GM12872 (cell line): ENCODE measurements at regions not wholly inside any gene's neighbourhood (a gene's known extent, or its start where the extent isn't known, plus 50 kb on each side); places are given as distances from the start of the nearest gene placed in this dataset.

Experiments used
- CTCF ChIP-seq: IDR thresholded peaks from 3 replicates; pipeline ENCODE4 v1.5.1; 2011; ENCODE audit warnings: low read depth, mild to moderate bottlenecking, low read length, moderate library complexity; ENCODE audit not compliant: insufficient read depth

DNA sequence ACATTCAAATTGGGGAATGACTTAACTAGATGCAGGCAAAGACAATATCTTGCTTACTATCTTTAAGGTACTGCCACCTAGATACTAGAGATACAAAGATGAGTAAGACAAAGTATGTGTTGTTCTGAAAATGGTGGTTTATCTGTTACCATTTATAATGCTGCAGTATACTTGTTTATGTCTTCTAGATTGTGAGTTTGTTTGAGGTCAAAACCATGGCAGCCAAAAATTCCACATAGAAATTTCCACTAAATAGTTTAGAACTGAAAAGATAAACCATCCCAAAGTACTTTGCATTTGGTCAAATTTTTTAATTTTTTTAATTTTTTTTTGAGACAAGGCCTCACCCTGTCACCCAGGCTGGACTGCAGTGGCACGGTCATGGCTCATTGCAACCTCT lies 150.8 kb downstream of the SOX4 start:
- TF ChIP-seq CTCF = no peak

DNA sequence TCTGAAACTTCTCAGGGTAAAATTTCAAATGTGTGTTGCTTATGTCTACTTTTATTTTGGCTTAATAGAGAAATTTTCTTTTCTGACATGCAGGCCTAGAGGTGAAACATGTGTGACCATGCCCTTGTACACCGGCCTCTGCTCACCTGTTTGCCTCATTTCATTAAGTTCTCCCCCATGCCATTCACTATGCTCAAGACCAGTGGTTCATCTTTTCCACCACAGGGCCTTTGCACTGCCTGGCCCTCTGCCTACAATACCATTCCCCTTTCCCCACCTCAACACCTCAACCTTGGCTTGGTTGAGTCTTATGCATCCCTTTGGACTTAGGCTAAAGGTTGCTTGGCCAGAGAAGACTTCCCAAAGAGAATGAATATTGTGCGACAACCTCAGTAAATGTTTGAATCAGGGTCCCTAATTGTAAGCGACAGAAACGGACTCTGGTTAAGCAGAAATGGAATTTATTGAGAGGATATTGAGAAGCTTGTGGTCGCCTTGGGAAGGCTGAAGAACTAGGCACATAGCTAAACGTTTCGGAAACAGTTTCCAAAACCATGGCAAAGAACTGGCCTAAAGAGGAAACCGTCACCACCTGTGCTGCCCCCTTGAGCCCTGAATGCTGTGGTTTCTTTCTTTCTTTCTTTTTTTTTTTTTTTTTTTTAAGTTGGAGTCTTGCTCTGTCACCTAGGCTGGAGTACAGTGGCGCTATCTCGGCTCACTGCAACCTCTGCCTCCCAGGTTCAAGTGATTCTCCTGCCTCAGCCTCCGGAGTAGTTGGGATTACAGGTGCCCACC lies 152.2 kb downstream of the SOX4 start:
- no peak for TF ChIP-seq CTCF

- no peak for TF ChIP-seq CTCF
These were observed 153.9 kb downstream of the SOX4 start for GRCh38 chr6:21747441-21747840.

GRCh38 chr6:21748343-21749056 lies 154.9 kb downstream of the SOX4 start:
- TF ChIP-seq CTCF = no peak

GRCh38 chr6:21749754-21750153 lies 156.2 kb downstream of the SOX4 start:
- TF ChIP-seq CTCF = no peak

DNA sequence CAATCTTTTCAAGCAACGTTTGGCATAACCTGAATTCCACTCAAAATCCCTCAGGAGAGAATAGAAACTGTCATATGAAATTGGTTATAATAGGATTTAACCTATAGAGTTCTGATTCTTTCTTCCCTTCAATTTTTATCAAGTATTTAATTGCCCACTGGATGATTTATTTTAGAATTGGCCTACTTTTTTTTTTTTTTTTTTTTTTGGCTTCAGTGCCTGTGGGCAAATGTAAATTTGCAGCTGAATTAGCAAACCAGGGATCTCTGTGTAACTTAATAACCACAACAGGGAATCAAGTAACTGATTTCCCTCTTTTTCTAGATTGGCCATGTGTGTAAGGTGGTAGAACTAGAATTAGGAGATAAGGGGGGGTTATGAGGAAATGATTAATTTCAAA lies 157.0 kb downstream of the SOX4 start:
- TF ChIP-seq CTCF = no peak

- no peak for TF ChIP-seq CTCF
These were observed 158.1 kb downstream of the SOX4 start for GRCh38 chr6:21751608-21752007.
